ENCODE measurements at regions not wholly inside any gene's neighbourhood (a gene's known extent, or its start where the extent isn't known, plus 50 kb on each side); places are given as distances from the start of the nearest gene placed in this dataset.
"Not testable (repeated sequence)": the region's sequence is repeated elsewhere in the genome, so short reads cannot be mapped to it uniquely, and the experiment has no call there.

GRCh38 chr9:87423885-87424284 lies 73.8 kb upstream of the DAPK1 start:
- not testable (repeated sequence) for DNase-seq

GRCh38 chr9:87425202-87425601 lies 72.5 kb upstream of the DAPK1 start:
- DNase-seq = peak; percentile 64

- DNase-seq = no peak
Measured at GRCh38 chr9:87427851-87428506, 69.7 kb upstream of the DAPK1 start.

GRCh38 chr9:87428659-87429058 lies 69.0 kb upstream of the DAPK1 start:
- no peak for DNase-seq

GRCh38 chr9:87431837-87432236 lies 65.8 kb upstream of the DAPK1 start:
- no peak for DNase-seq

- DNase-seq = no peak
Measured at GRCh38 chr9:87433853-87434252, 63.8 kb upstream of the DAPK1 start.

GRCh38 chr9:87434366-87434765 lies 63.3 kb upstream of the DAPK1 start:
- DNase-seq = peak; percentile 63

GRCh38 chr9:87435189-87435880 lies 62.3 kb upstream of the DAPK1 start:
- DNase-seq = peak; percentile 15

- no peak for DNase-seq
Measured at GRCh38 chr9:87436716-87437115, 61.0 kb upstream of the DAPK1 start.

GRCh38 chr9:87437966-87438365 lies 59.7 kb upstream of the DAPK1 start:
- DNase-seq = no peak

- DNase-seq = no peak
Measured at GRCh38 chr9:87441251-87441650, 56.4 kb upstream of the DAPK1 start.

GRCh38 chr9:87442451-87442850 lies 55.2 kb upstream of the DAPK1 start:
- no peak for DNase-seq

GRCh38 chr9:87443006-87443405 lies 54.7 kb upstream of the DAPK1 start:
- DNase-seq = no peak

GRCh38 chr9:87443461-87443860 lies 54.2 kb upstream of the DAPK1 start:
- no peak for DNase-seq

GRCh38 chr9:87445646-87446045 lies 52.0 kb upstream of the DAPK1 start:
- peak; percentile 88 for DNase-seq

- DNase-seq = no peak
Measured at GRCh38 chr9:87446527-87446926, 51.1 kb upstream of the DAPK1 start.

GRCh38 chr9:87447547-87448432 lies 49.9 kb upstream of the DAPK1 start:
- DNase-seq = peak; percentile 45

Measured in hematopoietic multipotent progenitor cell treated with erythropoietin and hydrocortisone succinate and interleukin-3 and kit ligand, for 4 days (in vitro differentiated cells).